ENCODE measurements at regions not wholly inside any gene's neighbourhood (a gene's known extent, or its start where the extent isn't known, plus 50 kb on each side); places are given as distances from the start of the nearest gene placed in this dataset.

- Mint-ChIP-seq H3K36me3 (ENCODE audit: low read depth) (no peaks in the 10 kb centered on the region), H3K27ac (no peak overlapping the region), H3K4me3 (no peak overlapping the region), H3K27me3 (ENCODE audit: insufficient read depth) (no peaks in the 10 kb centered on the region), H3K4me1 (no peaks in the 10 kb centered on the region), H3K9me3 (no peaks in the 10 kb centered on the region)
- H3K27me3 ChIP-seq (ENCODE audit: control insufficient read depth, insufficient read depth, low read length, poor library complexity, severe bottlenecking), result no peaks in the 10 kb centered on the region
- no peaks in the 10 kb centered on the region for H3K36me3 ChIP-seq (ENCODE audit: control insufficient read depth, insufficient read depth, low read length)
- no peak overlapping the region for H3K27ac ChIP-seq (ENCODE audit: low read depth, low read length)
- H3K4me3 ChIP-seq (ENCODE audit: low read length), result no peak overlapping the region
- no peak for DNase-seq
- no peak overlapping the region for H3K9ac ChIP-seq (ENCODE audit: extremely low read depth, low read length, poor library complexity, severe bottlenecking)
- H3K4me1 ChIP-seq (ENCODE audit: control insufficient read depth, insufficient read depth, low read length), result no peaks in the 10 kb centered on the region
- WGBS, 2 experiments (ENCODE audit: insufficient coverage in 1 of 2, insufficient read length in 1 of 2), result 90 to 100% methylated on average over 1 to 8 of the region's 8 CpGs
- no peaks in the 10 kb centered on the region for H3K9me3 ChIP-seq (ENCODE audit: control insufficient read depth, low read length)
- TF ChIP-seq CTCF (conservative IDR thresholded peaks at IDR 0.05), result no peak
These were observed 921.7 kb upstream of the KCND2 start for GRCh38 chr7:119351320-119351719.

GRCh38 chr7:119374436-119374835 lies 898.5 kb upstream of the KCND2 start:
- peaks cover 14% of the 10 kb centered on the region for H3K27me3 Mint-ChIP-seq (ENCODE audit: insufficient read depth)
- no peak overlapping the region for H3K27ac Mint-ChIP-seq
- Histone ChIP-seq H3K36me3 (ENCODE audit: control insufficient read depth, insufficient read depth, low read length) (no peaks in the 10 kb centered on the region), H3K27me3 (ENCODE audit: control insufficient read depth, insufficient read depth, low read length, poor library complexity, severe bottlenecking) (peaks cover 36% of the 10 kb centered on the region), H3K9ac (ENCODE audit: extremely low read depth, low read length, poor library complexity, severe bottlenecking) (no peak overlapping the region), H3K4me3 (ENCODE audit: low read length) (no peak overlapping the region), H3K27ac (ENCODE audit: low read depth, low read length) (no peak overlapping the region), H3K9me3 (ENCODE audit: control insufficient read depth, low read length) (peaks cover 13% of the 10 kb centered on the region), H3K4me1 (ENCODE audit: control insufficient read depth, insufficient read depth, low read length) (no peaks in the 10 kb centered on the region)
- no peak overlapping the region for H3K4me3 Mint-ChIP-seq
- H3K36me3 Mint-ChIP-seq (ENCODE audit: low read depth), result no peaks in the 10 kb centered on the region
- H3K9me3 Mint-ChIP-seq, result no peaks in the 10 kb centered on the region
- WGBS, 2 experiments (ENCODE audit: insufficient coverage in 1 of 2, insufficient read length in 1 of 2), result 89 to 100% methylated on average over 1 to 2 of the region's 2 CpGs
- peaks cover 2% of the 10 kb centered on the region for H3K4me1 Mint-ChIP-seq
- no peak for DNase-seq
- TF ChIP-seq CTCF (conservative IDR thresholded peaks at IDR 0.05), result no peak

DNA sequence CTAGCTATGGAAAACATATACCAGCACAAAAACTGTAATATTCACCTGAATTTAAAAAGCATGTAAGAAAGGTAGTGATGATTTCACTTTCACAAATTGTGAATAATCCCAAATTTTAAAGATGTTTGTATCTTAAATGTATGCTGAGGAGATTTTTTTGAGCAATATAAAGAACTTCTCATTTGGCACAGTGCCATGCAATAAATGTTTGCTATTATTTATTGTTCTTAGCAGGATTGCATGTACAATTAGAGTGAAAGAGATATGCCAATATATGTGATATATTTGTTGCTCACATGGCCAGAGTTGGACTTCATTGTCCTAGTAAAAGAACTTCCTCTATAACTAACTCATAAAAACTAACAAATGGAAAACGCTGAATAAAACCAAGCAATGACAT lies 895.1 kb upstream of the KCND2 start:
- no peak for DNase-seq
- Histone ChIP-seq H3K9me3 (ENCODE audit: control insufficient read depth, low read length) (peaks cover 8% of the 10 kb centered on the region), H3K27ac (ENCODE audit: low read depth, low read length) (no peak overlapping the region), H3K4me1 (ENCODE audit: control insufficient read depth, insufficient read depth, low read length) (no peaks in the 10 kb centered on the region), H3K27me3 (ENCODE audit: control insufficient read depth, insufficient read depth, low read length, poor library complexity, severe bottlenecking) (peaks cover 11% of the 10 kb centered on the region), H3K4me3 (ENCODE audit: low read length) (no peak overlapping the region), H3K9ac (ENCODE audit: extremely low read depth, low read length, poor library complexity, severe bottlenecking) (no peak overlapping the region), H3K36me3 (ENCODE audit: control insufficient read depth, insufficient read depth, low read length) (no peaks in the 10 kb centered on the region)
- peaks cover 2% of the 10 kb centered on the region for H3K4me1 Mint-ChIP-seq
- H3K36me3 Mint-ChIP-seq (ENCODE audit: low read depth), result no peaks in the 10 kb centered on the region
- H3K27me3 Mint-ChIP-seq (ENCODE audit: insufficient read depth), result peaks cover 4% of the 10 kb centered on the region
- WGBS, 2 experiments (ENCODE audit: insufficient coverage in 1 of 2, insufficient read length in 1 of 2), result 100% methylated on average over 1 of the region's 1 CpG; no CpG with 5 or more reads in 1 of the 2 experiments
- no peak overlapping the region for H3K27ac Mint-ChIP-seq
- H3K4me3 Mint-ChIP-seq, result no peak overlapping the region
- no peaks in the 10 kb centered on the region for H3K9me3 Mint-ChIP-seq
- TF ChIP-seq CTCF (conservative IDR thresholded peaks at IDR 0.05), result no peak

All from endodermal cell (in vitro differentiated cells).